Pancreas (tissue), 10 donors: ENCODE measurements at regions not wholly inside any gene's neighbourhood (a gene's known extent, or its start where the extent isn't known, plus 50 kb on each side); places are given as distances from the start of the nearest gene placed in this dataset.

Source experiments
- ATAC-seq, 4 donors: fragments of 200-7000 bp; cut with Tn5 transposase; one replicate each; pipeline versions ENCODE4 v1.8.0 to v1.9.1; 2020; ENCODE audit warnings: mild to moderate bottlenecking in 4 of 4, moderate library complexity in 4 of 4
- DNase-seq, 6 donors: peaks; one replicate each; pipeline ENCODE4 v3.0.0-alpha.2; 2020
- FAIRE-seq: peaks from 2 replicates; lab custom pipeline; 2012; peaks lifted over from hg19 to GRCh38; lab: Jason Lieb, UNC
- H3K27ac ChIP-seq, 4 donors: fragments of 200-600 bp; sonication (generic); 1 replicate in 3 of 4; 2 replicates in 1 of 4; pipeline versions ENCODE4 v1.5.0 to v1.8.0; 2020
- H3K27me3 ChIP-seq, 4 donors: fragments of 200-600 bp; one replicate each; pipeline ENCODE4 v1.8.0; 2021
- H3K36me3 ChIP-seq, 3 donors: fragments of 200-600 bp; sonication (generic) in 1 of 3; one replicate each; pipeline versions ENCODE4 v1.5.0 to v1.8.0; 2020 to 2021
- H3K4me1 ChIP-seq, 3 donors: fragments of 200-600 bp; one replicate each; pipeline ENCODE4 v1.8.0; 2021
- H3K4me3 ChIP-seq, 4 donors: fragments of 200-600 bp; sonication (generic) in 2 of 4; one replicate each; pipeline versions ENCODE4 v1.5.0 to v1.8.0; 2020 to 2021
- H3K9me3 ChIP-seq, 4 donors: fragments of 200-600 bp; one replicate each; pipeline ENCODE4 v1.8.0; 2021
- CTCF ChIP-seq, 4 donors: fragments of 200-600 bp; sonication (generic) in 3 of 4; IDR thresholded peaks; one replicate each; pipeline versions ENCODE4 v1.5.0 to v1.8.0; 2021; ENCODE audit warnings: antibody characterized with exemption in 4 of 4
- WGBS, 2 donors: extraction: QIAGEN DNeasy Blood & Tissue Kit; methylation state at CpG; one replicate each; pipeline ENCODE4 v1.1.7; 2013; 5-methylcytosine and 5-hydroxymethylcytosine counted together
- intact Hi-C, 3 donors: fragments of 100-400 bp; cut with DNase I; formaldehyde crosslinking; loops; one replicate each; pipeline versions ENCODE4 v1.11.1 to v1.14.2; 2022
- donor health status: healthy with polysubstance abuse.
- donor health status: DM: no; HTN: no; CAD: no; lungs with moderate emphysema.
- donor health status: DM: no; HTN: no; CAD: no.
- donor health status: control.
- donor health status: control.
- donor health status: Bipolar disorder and iron deficiency.
- donor health status: DM: yes; HTN: yes; CAD: no.
- donor health status: DM: no; HTN: no; CAD: no.
- donor health status: DM: no; HTN: no; CAD: no.
- donor health status: DM: yes; HTN: yes; CAD: no.

- no peak overlapping the region for H3K4me3 ChIP-seq
- H3K4me1 ChIP-seq, result no peaks in the 10 kb centered on the region
- 73 to 83% methylated on average over 4 of the region's 4 CpGs for WGBS, 2 donors
- FAIRE-seq (no peak), DNase-seq (no peak), ATAC-seq (no peak)
- H3K27me3 ChIP-seq, result peaks cover 0 to 7% (median 0%) of the 10 kb centered on the region in 4 donors
- no peak for TF ChIP-seq CTCF (IDR thresholded peaks at IDR 0.05)
- H3K36me3 ChIP-seq, result no peaks in the 10 kb centered on the region
- H3K9me3 ChIP-seq, result no peaks in the 10 kb centered on the region
- H3K27ac ChIP-seq, result no peak overlapping the region
- intact Hi-C loops, result no loop called here
Observed at GRCh38 chr22:27327497-27327896, 474.1 kb downstream of the MN1 start.

- intact Hi-C loops, result no loop called here
- FAIRE-seq, result no peak
- no peak overlapping the region for H3K27ac ChIP-seq
- DNase-seq, result no peak
- no peaks in the 10 kb centered on the region for H3K4me1 ChIP-seq
- no peaks in the 10 kb centered on the region for H3K9me3 ChIP-seq
- TF ChIP-seq CTCF (IDR thresholded peaks at IDR 0.05), result no peak
- ATAC-seq, result no peak
- peaks cover 0 to 3% (median 0%) of the 10 kb centered on the region in 4 donors for H3K27me3 ChIP-seq
- H3K4me3 ChIP-seq, result no peak overlapping the region
- H3K36me3 ChIP-seq, result no peaks in the 10 kb centered on the region
- WGBS, 2 donors, result 72 to 85% methylated on average over 5 of the region's 5 CpGs
Observed at GRCh38 chr22:27327981-27328721, 473.4 kb downstream of the MN1 start.

GRCh38 chr22:27329131-27329850 is 472.3 kb downstream of the MN1 start:
- no peak for FAIRE-seq
- intact Hi-C loops, result no loop called here
- WGBS, 2 donors, result 50 to 60% methylated on average over 13 of the region's 13 CpGs

GRCh38 chr22:27329966-27330645 is 471.4 kb downstream of the MN1 start:
- Histone ChIP-seq H3K9me3 (no peaks in the 10 kb centered on the region), H3K4me1 (no peaks in the 10 kb centered on the region), H3K27me3 (no peaks in the 10 kb centered on the region), H3K4me3 (no peak overlapping the region), H3K36me3 (no peaks in the 10 kb centered on the region), H3K27ac (no peak overlapping the region)
- intact Hi-C loops, result no loop called here
- ATAC-seq, result no peak
- 55 to 64% methylated on average over 3 of the region's 3 CpGs for WGBS, 2 donors
- FAIRE-seq, result no peak
- no peak for TF ChIP-seq CTCF (IDR thresholded peaks at IDR 0.05)
- DNase-seq, result no peak

More at GRCh38 chr22:27329131-27329850, 472.3 kb downstream of the MN1 start:
- Histone ChIP-seq H3K9me3 (no peaks in the 10 kb centered on the region), H3K4me3 (no peak overlapping the region), H3K4me1 (no peaks in the 10 kb centered on the region), H3K36me3 (no peaks in the 10 kb centered on the region), H3K27me3 (no peaks in the 10 kb centered on the region), H3K27ac (no peak overlapping the region)
- no peak for TF ChIP-seq CTCF (IDR thresholded peaks at IDR 0.05)
- no peak for DNase-seq
- no peak for ATAC-seq
